ENCODE measurements at regions not wholly inside any gene's neighbourhood (a gene's known extent, or its start where the extent isn't known, plus 50 kb on each side); places are given as distances from the start of the nearest gene placed in this dataset.

DNA sequence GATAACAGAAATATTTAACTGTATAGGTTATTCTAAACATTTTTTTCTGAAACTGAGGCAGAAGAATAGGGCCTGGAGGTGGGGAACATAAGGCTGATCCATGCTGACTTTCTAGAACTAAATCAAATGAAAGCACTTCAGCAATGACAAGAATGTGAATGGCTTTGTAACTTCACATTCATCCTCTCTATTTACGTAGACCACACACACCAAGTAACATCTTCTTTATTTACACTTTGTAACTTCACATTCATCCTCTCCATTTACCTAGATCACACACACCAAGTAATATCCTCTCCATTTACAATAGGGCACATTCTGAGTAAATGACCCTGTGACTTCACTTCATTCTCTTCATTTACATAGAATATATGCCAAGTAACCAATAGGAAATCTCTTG, 251.8 kb upstream of the CDH9 start:
- DNase-seq, result no peak

DNA sequence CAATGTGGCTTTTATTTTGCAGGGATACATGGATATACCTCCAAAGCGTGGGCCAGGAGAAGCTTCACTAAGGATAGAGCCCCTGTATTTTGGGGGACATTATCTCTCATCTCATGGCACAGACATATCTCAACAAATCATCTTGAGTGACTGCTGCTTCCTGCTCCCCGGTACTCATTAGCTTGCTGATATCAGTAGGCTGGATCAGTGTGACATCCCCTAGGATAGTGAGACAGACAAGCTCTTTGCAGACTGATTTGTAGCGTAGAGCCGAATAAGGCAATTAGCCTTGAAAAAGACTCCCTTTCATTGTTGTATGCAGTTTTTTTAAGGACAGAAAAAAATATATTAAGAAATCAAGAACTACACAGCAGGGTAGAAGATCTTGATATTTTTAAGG, 237.7 kb upstream of the CDH9 start:
- no peak for DNase-seq

DNA sequence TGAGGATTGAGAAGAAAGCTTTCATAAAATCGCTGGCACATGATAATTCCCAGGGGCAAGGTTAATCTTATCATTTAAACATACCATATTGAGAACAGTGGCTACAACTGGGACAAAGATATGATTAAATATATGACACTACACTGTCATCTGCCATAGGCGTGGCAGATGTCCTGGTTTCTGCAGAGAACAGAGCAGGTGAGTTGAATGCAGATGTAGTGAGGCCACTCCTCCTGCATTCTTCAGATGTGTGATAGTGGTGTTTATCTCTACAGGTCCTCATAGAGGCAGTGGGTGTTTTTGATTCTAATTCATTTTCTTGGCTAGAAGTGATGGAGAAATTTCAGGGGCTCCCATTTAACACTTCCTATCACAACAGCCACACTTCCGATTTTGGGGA, 237.0 kb upstream of the CDH9 start:
- DNase-seq, result no peak

DNA sequence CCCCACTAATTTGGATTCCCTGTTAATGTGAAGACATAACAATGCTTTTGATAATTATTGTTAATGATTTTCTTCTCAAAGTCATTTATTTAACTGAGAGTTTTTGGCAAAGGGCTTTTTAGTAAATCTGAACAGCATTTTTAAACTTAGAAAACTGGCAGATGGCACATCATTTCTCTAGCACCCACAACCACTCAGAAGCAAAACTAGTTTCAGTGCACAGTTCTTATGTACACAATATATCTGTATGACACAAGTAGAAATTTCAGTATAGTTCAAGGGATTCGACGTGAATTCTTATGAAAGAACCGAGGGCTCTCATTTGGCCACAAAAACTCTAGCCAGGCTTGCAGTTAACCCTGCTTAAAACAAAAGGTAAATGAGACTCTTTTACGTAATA, 231.4 kb upstream of the CDH9 start:
- no peak for DNase-seq

DNA sequence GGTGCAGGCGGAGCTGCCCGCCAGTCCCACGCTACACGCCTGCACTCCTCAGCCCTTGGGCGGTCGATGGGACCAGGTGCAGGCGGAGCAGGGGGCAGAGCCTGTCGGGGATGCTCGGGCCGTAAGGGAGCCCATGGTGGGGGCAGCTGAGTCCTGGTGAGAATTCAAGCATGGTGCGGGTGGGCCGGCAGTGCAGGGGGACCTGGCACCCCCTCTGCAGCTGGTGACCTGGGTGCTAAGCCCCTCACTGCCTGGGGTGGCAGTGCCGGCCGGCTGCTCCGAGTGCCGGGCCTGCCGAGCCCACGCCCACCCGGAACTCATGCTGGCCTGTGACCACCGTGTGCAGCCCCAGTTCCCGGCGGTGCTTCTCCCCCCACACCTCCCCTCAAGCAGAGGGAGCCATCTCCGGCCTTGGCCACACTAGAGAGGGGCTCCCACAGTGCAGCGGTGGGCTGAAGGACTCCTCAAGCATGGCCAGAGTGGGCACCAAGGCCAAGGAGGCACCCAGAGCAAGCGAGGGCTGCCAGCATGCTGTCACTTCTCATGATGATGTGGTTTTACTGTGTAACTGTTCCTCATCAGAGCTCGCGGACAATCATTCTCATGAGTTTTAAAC, 228.9 kb upstream of the CDH9 start:
- DNase-seq, result no peak

DNA sequence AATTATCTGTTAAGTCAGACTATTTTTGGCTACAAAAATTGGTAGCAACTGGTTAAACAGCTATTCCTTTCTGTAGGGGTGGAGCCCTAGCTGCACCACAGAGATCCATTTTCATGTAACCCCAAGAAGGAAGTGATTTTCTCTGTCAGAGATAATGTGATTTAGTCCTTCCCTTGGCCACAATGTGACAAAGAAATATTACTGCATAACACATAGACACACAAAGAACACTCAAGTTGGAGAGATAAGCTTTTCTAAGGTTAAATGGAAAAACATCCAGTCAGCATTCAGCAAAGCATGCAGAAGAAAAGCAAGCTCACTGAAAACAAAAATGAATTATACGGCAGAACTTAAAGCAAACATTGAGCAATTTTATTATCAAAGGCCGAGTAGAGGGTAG, 227.8 kb upstream of the CDH9 start:
- peak; percentile 8 for DNase-seq

DNA sequence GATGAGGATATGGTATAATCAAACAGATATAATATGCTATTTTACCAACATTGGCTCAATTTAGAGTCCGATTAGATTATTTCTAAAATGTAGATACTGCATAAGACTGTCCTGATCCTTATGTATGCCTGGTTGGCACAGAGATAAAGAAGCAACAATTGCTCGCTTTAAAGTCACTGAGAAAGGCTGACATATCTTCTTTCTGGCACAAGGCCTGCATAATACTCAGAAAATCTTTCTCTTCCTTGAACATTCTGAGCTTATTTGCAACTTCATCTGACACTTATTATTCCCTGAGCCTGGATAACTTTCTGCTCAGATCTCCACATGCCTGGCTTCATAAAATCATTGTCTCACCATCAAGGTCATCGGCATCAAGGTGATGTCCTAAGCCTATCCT, 219.3 kb upstream of the CDH9 start:
- no peak for DNase-seq

DNA sequence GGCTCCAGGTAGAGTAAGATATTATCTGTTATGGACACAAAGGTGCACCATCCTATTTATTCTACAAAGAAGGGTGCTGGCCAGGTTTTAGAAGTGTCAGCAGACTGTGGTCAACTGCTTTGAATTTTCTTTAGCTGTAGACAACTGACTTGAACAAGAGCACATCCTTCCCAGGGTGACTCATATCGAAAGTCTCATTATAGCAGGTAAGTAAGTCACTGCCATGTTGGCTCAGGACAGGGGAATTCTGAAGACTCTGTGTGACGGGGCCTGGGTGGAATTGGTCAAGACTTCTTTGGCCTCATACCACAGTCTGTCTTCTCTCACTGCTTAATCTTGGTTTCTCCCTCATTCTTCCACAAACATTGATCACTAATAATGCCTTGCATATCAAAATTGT, 214.5 kb upstream of the CDH9 start:
- DNase-seq, result no peak

DNA sequence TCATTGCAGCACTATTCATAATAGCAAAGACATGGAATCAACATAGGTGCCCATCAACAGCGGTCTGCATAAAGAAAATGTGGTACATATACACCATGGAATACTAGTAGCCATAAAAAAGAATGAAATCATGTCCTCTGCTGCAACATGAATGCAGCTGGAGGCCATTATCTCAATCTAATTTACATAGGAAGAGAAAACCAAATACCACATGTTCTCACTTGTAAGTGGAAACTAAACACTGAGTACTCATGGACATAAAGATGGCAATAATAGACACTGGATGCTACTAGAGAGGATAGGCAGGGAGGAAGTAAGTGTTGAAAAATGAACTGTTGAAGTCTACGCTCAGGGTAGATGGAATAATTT, 203.9 kb upstream of the CDH9 start:
- DNase-seq, result no peak

DNA sequence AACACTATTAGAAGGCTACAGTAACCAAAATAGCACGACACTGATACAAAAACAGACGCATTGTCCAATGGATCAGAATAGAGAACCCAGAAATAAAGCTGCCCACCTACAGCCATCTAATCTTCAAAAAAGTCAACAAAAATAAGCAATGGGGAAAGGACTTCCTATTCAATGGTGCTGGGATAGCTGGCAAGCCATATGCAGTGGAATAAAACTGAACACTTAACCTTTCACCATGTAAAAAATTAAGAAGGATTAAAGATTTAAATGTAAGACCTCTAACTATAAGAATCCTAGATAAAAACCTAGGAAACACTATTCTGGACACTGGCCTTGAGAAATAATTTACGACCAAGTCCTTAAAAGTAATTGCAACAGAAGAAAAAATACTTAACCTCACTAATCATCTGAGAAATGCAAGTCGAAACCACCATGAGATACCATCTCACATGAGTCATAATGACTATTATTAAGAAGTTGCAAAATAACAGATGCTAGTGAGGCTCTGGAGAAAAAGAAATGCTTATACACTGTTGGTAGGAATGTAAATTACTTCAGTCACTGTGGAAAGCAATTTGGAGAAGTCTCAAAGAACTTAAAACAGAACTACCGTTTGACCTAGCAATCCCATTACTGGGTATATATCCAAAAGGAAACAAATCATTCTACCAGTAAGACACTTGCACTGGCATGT, 203.3 kb upstream of the CDH9 start:
- DNase-seq, result no peak

DNA sequence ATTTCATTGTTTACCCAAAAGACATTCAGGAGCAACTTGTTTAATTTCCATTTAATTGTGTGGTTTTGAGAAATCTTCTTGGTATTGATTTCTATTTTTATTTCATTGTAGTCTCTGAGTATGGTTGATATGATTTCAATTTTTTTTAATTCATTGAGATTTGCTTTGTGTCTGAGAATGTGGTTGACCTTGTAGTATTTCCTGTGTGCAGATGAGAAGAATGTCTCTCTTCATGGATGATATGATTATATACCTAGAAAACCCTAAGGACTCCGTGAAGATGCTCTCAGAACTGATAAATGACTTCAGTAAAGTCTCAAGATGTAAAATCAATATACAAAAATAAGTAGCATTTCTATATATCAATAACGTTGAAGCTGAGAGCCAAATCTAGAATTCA, 202.4 kb upstream of the CDH9 start:
- DNase-seq, result no peak

DNA sequence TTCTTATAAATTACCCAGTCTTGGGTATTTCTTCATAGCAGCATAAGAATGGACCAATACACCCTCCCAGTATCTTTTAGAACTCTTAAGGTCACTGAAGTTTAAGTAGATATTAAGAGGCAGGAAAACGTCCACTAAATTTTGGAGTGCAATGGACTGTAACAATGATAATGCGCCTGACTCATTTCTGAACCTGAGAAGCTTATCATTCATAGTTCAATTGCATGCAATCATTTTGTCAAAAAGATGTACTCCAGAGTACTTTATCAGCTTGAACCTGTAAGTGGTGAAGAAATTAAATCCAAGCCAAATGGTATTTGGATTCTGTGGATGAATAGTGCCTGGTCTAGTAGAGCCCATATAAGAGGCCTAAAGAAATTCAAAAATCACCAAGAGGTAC, 196.5 kb upstream of the CDH9 start:
- DNase-seq, result no peak

DNA sequence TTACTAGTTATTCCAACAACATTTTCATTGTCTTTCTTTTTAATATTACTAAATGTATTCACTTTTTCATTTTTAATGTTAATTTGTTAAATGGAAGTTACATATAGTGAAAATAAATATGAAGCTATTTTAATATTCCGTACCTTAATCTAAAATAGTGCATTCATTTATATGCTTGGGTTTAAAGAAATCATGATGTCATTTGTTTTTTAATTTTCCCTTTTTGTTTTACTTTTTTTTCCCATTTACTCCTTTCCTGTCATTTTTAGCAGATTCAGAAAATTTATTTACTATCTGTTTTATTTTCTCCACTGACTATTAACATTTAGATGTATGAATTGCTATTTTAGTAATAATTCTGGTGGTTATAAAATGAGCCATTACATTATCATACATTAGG, 183.0 kb upstream of the CDH9 start:
- DNase-seq, result no peak

DNA sequence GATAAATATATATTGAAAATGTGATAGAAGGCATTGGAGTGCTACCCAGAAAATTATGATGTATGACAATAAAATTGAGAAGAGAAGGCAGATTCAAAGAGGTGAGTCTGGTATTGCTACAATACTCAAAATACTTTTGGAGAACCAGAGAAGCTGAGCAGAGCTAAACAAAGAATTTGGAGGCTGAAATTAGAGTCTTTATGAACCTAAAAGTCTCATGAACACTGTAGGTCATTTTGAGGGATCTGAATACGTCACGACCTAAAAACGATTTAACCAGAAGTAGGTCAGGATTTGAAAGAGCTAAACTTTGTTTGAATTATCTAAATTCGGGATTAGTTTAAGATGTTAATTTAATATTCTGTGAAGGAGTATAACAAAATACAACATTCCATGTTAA, 182.4 kb upstream of the CDH9 start:
- no peak for DNase-seq

DNA sequence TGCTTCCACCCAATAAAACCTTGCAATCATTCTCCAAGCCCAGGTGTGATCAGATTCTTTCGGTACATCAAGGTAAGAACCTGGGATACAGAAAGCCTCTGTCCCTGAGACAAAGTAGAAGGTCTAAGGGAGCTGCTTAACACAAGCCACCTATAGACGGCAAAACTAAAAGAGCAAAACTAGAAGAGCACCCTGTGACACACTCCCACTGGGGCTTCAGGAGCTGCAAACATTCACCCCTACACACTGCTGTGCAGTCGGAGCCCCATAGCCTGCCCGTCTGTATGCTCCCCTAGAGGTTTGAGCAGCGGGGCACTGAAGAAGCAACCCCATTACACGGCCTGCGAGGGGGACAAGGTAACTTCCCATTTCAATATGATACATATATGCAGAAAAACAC, 179.6 kb upstream of the CDH9 start:
- DNase-seq, result no peak

DNA sequence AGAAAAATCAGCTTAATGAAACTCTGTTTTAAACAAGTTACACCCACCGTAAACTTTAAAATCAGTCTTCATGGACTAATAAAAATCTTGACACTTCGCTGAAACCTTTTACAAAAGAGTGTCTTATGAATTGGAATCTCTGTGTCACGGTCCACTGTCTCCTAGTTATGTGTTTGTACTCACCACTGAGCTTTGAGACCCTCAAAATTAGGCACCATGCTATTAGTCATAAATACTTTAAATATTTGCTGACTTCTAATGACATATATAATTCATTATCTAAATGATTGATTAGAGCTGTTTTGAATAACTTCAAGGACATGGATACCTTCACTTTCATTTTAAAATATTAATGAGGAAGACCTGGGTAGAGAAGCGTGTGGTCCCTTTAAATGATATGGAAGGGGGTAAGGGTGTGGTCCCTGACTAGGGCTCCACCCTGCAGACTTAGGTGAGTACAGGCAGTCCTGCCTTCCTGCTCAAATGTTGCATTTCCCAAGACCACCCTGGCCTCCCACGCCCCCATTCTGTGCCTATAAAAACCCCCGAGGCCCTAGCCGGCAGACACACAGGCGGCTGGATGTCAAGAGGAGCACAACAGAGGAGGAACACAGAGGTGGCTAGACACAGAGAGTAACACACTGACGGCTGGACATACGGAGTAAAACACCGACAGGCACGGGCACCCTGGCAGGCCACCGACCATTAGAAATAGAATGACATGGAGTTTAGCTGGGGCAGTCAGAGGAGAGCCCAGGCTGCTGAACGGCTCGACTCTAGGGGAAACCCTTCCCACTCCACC, 179.0 kb upstream of the CDH9 start:
- DNase-seq, result no peak

DNA sequence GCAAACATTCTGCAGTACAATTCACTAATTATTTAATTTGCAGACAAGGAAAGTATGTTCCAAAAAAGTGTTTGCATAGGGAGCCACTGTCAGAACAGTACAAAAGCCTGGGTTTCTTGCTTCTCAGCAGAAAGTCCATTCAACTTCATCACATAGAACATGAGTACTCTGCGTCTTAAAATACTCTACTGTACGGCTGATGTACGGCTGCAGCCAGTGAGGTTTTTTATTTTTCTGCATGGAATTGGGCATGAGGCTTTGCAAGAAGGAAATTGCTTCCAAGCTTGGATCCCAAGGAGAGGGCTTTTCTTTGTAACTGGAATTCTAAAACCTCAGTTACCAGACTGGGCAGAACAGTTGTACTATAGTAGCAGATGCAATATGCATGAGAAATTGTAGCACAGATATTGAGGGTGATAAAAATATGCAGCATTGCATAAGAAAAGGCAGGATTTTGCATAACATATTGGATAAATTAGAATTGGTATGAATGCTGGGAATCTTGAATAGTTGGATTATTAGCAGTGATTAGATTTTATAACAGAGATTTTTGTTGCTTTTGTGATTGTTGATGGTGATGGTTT, 178.1 kb upstream of the CDH9 start:
- DNase-seq, result no peak

DNA sequence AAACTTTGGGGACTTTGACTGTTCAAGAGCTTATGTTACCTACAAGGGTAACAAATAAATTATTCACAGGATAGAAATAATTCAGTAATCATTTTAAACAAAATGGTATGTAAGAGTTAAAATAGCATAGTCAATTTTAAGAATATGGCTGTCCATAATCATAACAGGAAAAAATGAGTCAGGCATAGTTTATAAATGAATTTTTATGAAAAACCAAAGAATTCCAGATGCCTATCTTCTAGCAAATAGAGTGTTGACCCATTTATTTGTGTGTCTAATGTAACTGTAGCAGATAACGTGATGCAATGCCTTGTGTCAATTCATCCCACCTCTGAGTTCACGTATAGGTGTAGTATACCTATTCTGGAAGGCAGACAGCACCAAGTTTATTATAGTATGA, 169.7 kb upstream of the CDH9 start:
- no peak for DNase-seq

DNA sequence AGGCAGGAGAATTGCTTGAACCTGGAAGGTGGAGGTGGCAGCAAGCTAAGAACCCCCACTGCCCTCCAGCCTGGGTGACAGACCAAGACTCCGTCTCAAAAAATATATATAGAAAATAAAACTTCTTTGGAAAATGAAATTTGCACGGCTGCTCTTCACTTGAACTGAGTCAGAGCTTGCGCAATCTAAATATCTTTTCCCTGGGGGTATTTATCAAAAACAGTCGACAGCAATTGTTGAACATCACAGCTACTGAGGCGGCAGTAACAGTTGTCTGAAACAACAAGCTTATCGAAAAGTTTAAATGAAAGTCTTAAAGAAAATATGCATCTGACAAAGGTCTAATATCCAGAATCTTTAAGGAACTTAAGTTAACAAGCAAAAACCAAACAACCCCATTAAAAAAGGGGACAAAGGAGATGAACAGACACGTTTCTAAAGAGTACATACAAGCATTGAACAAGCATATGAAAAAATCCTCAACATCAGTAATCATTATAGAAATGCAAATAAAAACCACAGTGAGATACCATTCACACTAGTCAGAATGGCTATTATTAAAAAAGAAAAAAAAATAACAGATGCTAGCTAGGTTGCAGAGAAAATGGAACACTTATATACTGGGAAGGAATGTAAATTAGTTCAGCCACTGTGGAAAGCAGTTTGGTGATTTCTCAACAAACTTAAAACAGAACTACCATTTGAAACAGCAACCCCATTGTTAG, 153.6 kb upstream of the CDH9 start:
- no peak for DNase-seq

DNA sequence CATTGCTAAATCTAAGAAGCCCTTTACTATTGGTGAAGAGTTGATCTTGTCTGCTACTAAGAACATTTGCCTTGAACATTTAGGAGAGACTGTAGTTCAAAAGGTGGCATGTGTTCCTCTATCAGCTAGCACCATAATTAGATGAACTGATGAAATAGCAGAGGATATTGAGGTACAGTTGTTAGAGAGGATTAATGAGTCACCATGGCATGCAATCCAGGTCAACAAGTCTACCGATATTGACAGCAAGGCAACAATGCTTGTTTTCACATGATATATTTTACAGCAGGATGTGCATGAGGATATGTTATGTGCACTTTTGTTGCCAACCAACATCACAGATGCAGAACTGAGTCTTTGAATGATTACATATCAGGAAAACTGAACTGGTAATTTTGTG, 134.3 kb upstream of the CDH9 start:
- DNase-seq, result no peak

DNA sequence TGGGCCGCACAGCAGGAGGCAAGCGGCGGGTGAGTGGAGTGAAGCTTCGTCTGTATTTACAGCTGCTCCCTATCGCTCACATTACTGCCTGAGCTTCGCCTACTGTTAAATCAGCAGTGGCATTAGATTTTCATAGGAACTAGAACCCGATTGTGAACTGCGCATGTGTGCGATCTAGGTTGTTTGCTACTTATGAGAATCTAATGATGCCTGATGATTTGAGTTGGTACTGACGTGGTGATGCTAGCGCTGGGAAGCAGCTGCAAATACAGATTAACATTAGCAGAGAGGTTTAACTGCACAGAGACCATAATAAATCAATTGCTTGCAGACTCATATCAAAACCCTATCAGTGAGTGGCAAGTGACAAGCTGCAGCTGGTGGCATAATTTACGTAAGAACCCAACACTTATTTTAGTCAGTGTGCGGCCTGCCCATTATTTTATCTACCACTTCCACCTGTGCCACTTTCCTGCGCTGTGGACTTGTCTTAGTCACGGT, 133.4 kb upstream of the CDH9 start:
- peak; percentile 7 for DNase-seq

DNA sequence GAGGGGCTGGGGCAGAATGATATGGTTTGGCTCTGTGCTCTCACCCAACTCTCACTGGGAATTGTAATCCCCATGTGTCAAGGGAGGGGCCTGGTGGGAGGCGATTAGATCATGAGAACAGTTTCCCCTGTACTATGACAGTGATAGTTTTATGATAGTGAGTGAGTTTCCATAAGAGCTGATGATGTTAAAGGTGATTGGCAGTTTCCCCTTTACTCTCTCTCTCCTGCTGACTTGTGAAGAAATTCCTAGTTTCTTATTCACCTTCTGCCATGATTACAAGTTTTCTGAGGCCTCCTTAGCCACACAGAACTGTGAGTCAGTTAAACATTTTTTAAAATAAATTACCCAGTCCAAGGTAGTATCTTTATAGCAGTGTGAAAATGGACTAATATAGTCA, 120.4 kb upstream of the CDH9 start:
- DNase-seq, result no peak

DNA sequence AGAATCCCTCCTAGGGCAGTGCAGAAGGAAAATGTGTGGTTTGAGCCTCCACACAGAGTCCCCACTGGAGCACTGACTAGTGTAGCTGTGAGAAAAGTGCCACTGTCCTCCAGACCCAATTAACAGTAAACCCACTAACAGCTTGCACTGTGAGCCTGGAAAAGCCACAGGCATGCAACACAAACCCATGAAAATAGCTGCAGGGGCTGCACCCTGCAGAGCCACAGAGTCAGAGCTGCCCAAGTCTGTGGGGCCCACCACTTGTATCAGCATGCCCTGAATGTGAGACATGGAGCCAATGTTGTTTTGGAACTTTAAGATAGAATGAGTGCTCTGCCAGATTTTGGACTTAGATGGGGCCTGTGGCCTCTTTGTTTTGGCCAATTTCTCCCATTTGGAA, 119.8 kb upstream of the CDH9 start:
- no peak for DNase-seq
